HepG2 (cell line): ENCODE measurements at regions not wholly inside any gene's neighbourhood (a gene's known extent, or its start where the extent isn't known, plus 50 kb on each side); places are given as distances from the start of the nearest gene placed in this dataset.
A peak's percentile ranks its signal among the peaks of the same experiment; 100 is the strongest.
"Not testable (repeated sequence)": the region's sequence is repeated elsewhere in the genome, so short reads cannot be mapped to it uniquely, and the experiment has no call there.

Source experiments
- ATAC-seq: fragments of 200-7000 bp; cut with Tn5 transposase; 3 replicates; pipeline ENCODE4 v1.9.1; 2020; ENCODE audit warnings: mild to moderate bottlenecking, moderate library complexity
- BruUV-seq: library from RNA; stranded (reverse); fragments of 400-500 nt; replicated peaks from 2 replicates; lab custom pipeline; 2021; lab: Mats Ljungman, UMichigan
- CTCF ChIA-PET: fragments of 300-600 bp; formaldehyde crosslinking; extraction: SDS; loops from one replicate; lab custom pipeline; 2021; ENCODE audit warnings: low total read pairs, inconsistent platforms, low intra/inter-chr PET ratio; lab: Yijun Ruan, JAX
- POLR2A ChIA-PET: fragments of 350-600 bp; sonication (Branson Sonifier 250); formaldehyde crosslinking; loops from one replicate; lab custom pipeline; 2020; ENCODE audit warnings: antibody characterized with exemption, inconsistent platforms; lab: Yijun Ruan, JAX
- DNase-seq: peaks from one replicate; pipeline ENCODE4 v3.0.0-alpha.2; 2015; ENCODE audit warnings: low spot score
- FAIRE-seq: peaks from 3 replicates; lab custom pipeline; 2011; peaks lifted over from hg19 to GRCh38; lab: Jason Lieb, UNC
- H2AFZ ChIP-seq: one replicate; pipeline ENCODE4 v1.6.1; 2011; ENCODE audit warnings: low read length, inconsistent platforms
- H3K27ac ChIP-seq: fragments of 300-600 bp; 3 replicates; pipeline ENCODE4 v1.8.0; 2011; ENCODE audit warnings: mixed run types, mild to moderate bottlenecking, mixed read lengths, low read length, inconsistent platforms; ENCODE audit not compliant: insufficient read depth; ENCODE audit errors: extremely low read length
- H3K27me3 ChIP-seq, 2 experiments: fragments of 200-600 bp in 1 of 2; 2 replicates in 1 of 2; 3 replicates in 1 of 2; pipeline versions ENCODE4 v1.6.0 to v1.8.0; 2011; ENCODE audit warnings: low read length in 2 of 2, mild to moderate bottlenecking in 2 of 2, moderate library complexity in 2 of 2, inconsistent platforms in 1 of 2; ENCODE audit not compliant: insufficient read depth in 2 of 2, control insufficient read depth in 1 of 2
- H3K36me3 ChIP-seq, 2 experiments: fragments of 200-600 bp in 1 of 2; replicated peaks in 1 of 2; 2 replicates in 1 of 2; 3 replicates in 1 of 2; pipeline versions ENCODE4 v1.5.1 to v1.8.0; 2011; ENCODE audit warnings: low read length in 2 of 2, inconsistent platforms in 1 of 2; ENCODE audit not compliant: insufficient read depth in 2 of 2, control insufficient read depth in 1 of 2
- H3K4me1 ChIP-seq: 2 replicates; pipeline ENCODE4 v1.5.1; 2012; ENCODE audit warnings: low read length, inconsistent platforms; ENCODE audit not compliant: insufficient read depth
- H3K4me2 ChIP-seq: 2 replicates; pipeline ENCODE4 v1.6.0; 2011; ENCODE audit warnings: low read depth, low read length, inconsistent platforms
- H3K4me3 ChIP-seq, 3 experiments: fragments of 200-600 bp in 1 of 3; sonication (generic), shearing (Covaris generic) in 1 of 3; replicated peaks in 1 of 3; 2 replicates each; pipeline ENCODE4 v1.5.1; 2011 to 2016; ENCODE audit warnings: low read length in 3 of 3, inconsistent platforms in 2 of 3, low read depth in 2 of 3, mild to moderate bottlenecking in 2 of 3, control low read depth in 1 of 3, mixed read lengths in 1 of 3; ENCODE audit not compliant: insufficient read depth in 1 of 3
- H3K79me2 ChIP-seq: one replicate; pipeline ENCODE4 v1.6.1; 2011; ENCODE audit warnings: low read length, inconsistent platforms; ENCODE audit not compliant: insufficient read depth
- H3K9ac ChIP-seq: 2 replicates; pipeline ENCODE4 v1.6.0; 2011; ENCODE audit warnings: mild to moderate bottlenecking, low read depth, low read length, inconsistent platforms; ENCODE audit not compliant: insufficient read depth
- H3K9me3 ChIP-seq: 2 replicates; pipeline ENCODE4 v1.5.1; 2012; ENCODE audit warnings: mild to moderate bottlenecking, low read length
- H4K20me1 ChIP-seq: 2 replicates; pipeline ENCODE4 v1.6.0; 2011; ENCODE audit warnings: inconsistent platforms, mild to moderate bottlenecking, low read length, moderate library complexity; ENCODE audit not compliant: insufficient read depth
- ASH2L ChIP-seq: fragments of 300-600, 200-600 bp; sonication (generic); IDR thresholded peaks from 2 replicates; pipeline ENCODE4 v1.7.0; 2017; ENCODE audit warnings: low read depth, mild to moderate bottlenecking, moderate library complexity, mixed read lengths, low read length; ENCODE audit not compliant: insufficient read length
- ATF4 ChIP-seq, 2 experiments: fragments of 450-650 bp in 1 of 2; sonication (generic) in 1 of 2; formaldehyde crosslinking; IDR thresholded peaks; 2 replicates each; pipeline versions ENCODE4 v1.5.0 to v1.8.0; 2020 to 2022; ENCODE audit warnings: mild to moderate bottlenecking in 1 of 2, missing genetic modification reagents in 1 of 2
- CHD2 ChIP-seq: IDR thresholded peaks from 2 replicates; pipeline ENCODE4 v1.6.1; 2011; ENCODE audit warnings: low read depth, low read length, improper control_type of control experiment
- GLMP ChIP-seq: sonication (generic); formaldehyde crosslinking; IDR thresholded peaks from 2 replicates; pipeline ENCODE4 v1.9.0; 2021; ENCODE audit warnings: missing genetic modification reagents, mild to moderate bottlenecking, borderline replicate concordance
- HOXA9 ChIP-seq: sonication (generic); formaldehyde crosslinking; IDR thresholded peaks from 2 replicates; pipeline ENCODE4 v1.8.1; 2022; ENCODE audit warnings: missing genetic modification reagents, mild to moderate bottlenecking, moderate library complexity, borderline replicate concordance
- ZNF274 ChIP-seq: sonication (generic); formaldehyde crosslinking; IDR thresholded peaks from 2 replicates; pipeline ENCODE4 v1.5.1; 2020; ENCODE audit warnings: mild to moderate bottlenecking, missing genetic modification reagents
- ZNF276 ChIP-seq: sonication (generic); formaldehyde crosslinking; IDR thresholded peaks from 2 replicates; pipeline ENCODE4 v1.4.0; 2020; ENCODE audit warnings: mild to moderate bottlenecking, low read depth, missing genetic modification reagents
- WGBS: methylation state at CpG from one replicate; pipeline ENCODE4 v1.1.6; 2017; ENCODE audit warnings: low lambda C conversion rate; 5-methylcytosine and 5-hydroxymethylcytosine counted together
- in situ Hi-C: cut with HindIII; loops from 2 replicates; pipeline ENCODE4 v1.10.0; 2017; ENCODE audit warnings: low pct_unique_long_range_greater_than_20kb; ENCODE audit not compliant: extremely low pct_ligation_motif_present
- intact Hi-C: fragments of 100-400 bp; cut with micrococcal nuclease; formaldehyde crosslinking; loops from one replicate; pipeline ENCODE4 v1.10.0; 2022; ENCODE audit not compliant: unreplicated experiment
- TF ChIP-seq, protein P1 (sequence below): sonication (generic); formaldehyde crosslinking; IDR thresholded peaks from 2 replicates; pipeline ENCODE4 v1.9.0; 2022; ENCODE audit warnings: missing genetic modification reagents, mild to moderate bottlenecking, borderline replicate concordance
- TF ChIP-seq, protein P2 (sequence below): sonication (generic); formaldehyde crosslinking; IDR thresholded peaks from 2 replicates; pipeline ENCODE4 v1.5.0; 2020; ENCODE audit warnings: missing genetic modification reagents
- TF ChIP-seq, protein P3 (sequence below): sonication (generic); formaldehyde crosslinking; IDR thresholded peaks from 2 replicates; pipeline ENCODE4 v1.4.0; 2020; ENCODE audit warnings: mild to moderate bottlenecking, missing genetic modification reagents, borderline replicate concordance

- TF ChIP-seq, protein P1, sequence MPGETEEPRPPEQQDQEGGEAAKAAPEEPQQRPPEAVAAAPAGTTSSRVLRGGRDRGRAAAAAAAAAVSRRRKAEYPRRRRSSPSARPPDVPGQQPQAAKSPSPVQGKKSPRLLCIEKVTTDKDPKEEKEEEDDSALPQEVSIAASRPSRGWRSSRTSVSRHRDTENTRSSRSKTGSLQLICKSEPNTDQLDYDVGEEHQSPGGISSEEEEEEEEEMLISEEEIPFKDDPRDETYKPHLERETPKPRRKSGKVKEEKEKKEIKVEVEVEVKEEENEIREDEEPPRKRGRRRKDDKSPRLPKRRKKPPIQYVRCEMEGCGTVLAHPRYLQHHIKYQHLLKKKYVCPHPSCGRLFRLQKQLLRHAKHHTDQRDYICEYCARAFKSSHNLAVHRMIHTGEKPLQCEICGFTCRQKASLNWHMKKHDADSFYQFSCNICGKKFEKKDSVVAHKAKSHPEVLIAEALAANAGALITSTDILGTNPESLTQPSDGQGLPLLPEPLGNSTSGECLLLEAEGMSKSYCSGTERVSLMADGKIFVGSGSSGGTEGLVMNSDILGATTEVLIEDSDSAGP (CRISPR knock-in tag) = peak; percentile 63; the same call in 1 of the 2 replicates
- no peak for TF ChIP-seq ATF4 (CRISPR knock-in tag; IDR thresholded peaks at IDR 0.05)
- TF ChIP-seq ZNF276 (CRISPR knock-in tag) = no peak
- TF ChIP-seq, protein P2, sequence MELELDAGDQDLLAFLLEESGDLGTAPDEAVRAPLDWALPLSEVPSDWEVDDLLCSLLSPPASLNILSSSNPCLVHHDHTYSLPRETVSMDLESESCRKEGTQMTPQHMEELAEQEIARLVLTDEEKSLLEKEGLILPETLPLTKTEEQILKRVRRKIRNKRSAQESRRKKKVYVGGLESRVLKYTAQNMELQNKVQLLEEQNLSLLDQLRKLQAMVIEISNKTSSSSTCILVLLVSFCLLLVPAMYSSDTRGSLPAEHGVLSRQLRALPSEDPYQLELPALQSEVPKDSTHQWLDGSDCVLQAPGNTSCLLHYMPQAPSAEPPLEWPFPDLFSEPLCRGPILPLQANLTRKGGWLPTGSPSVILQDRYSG (CRISPR knock-in tag) = no peak
- TF ChIP-seq ASH2L = peak; percentile 26
- TF ChIP-seq GLMP (CRISPR knock-in tag) = no peak
- TF ChIP-seq, protein P3, sequence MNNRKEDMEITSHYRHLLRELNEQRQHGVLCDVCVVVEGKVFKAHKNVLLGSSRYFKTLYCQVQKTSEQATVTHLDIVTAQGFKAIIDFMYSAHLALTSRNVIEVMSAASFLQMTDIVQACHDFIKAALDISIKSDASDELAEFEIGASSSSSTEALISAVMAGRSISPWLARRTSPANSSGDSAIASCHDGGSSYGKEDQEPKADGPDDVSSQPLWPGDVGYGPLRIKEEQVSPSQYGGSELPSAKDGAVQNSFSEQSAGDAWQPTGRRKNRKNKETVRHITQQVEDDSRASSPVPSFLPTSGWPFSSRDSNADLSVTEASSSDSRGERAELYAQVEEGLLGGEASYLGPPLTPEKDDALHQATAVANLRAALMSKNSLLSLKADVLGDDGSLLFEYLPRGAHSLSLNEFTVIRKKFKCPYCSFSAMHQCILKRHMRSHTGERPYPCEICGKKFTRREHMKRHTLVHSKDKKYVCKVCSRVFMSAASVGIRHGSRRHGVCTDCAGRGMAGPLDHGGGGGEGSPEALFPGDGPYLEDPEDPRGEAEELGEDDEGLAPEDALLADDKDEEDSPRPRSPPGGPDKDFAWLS (CRISPR knock-in tag) = no peak
- TF ChIP-seq ZNF274 (CRISPR knock-in tag) = 0 out of 2 replicates have a peak, but pooled peaks have one; percentile 18
- TF ChIP-seq CHD2 = no peak
- TF ChIP-seq HOXA9 (CRISPR knock-in tag) = no peak
These were observed 131.6 kb upstream of the NIPBL start (continued) for GRCh38 chr5:36744773-36745589.

DNA sequence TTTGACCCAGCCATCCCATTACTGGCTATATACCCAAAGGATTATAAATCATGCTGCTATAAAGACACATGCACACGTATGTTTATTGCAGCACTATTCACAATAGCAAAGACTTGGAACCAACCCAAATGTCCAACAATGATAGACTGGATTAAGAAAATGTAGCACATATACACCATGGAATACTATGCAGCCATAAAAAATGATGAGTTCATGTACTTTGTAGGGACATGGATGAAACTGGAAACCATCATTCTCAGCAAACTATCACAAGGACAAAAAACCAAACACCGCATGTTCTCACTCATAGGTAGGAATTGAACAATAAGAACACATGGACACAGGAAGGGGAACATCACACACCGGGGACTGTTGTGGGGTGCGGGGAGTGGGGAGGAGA lies 128.8 kb upstream of the NIPBL start:
- peaks cover 1 to 35% of the 10 kb centered on the region in 2 experiments; a peak in 3 of 5 replicates for H3K27me3 ChIP-seq
- intact Hi-C loops, H3K36me3 ChIP-seq, ATAC-seq, H2AFZ ChIP-seq, H3K27ac ChIP-seq, H3K9ac ChIP-seq, FAIRE-seq, H4K20me1 ChIP-seq, POLR2A ChIA-PET, CTCF ChIA-PET, BruUV-seq, DNase-seq, in situ Hi-C loops, H3K4me3 ChIP-seq, H3K9me3 ChIP-seq, H3K79me2 ChIP-seq, H3K4me2 ChIP-seq: not testable (repeated sequence)
- H3K4me1 ChIP-seq = peaks cover 21% of the 10 kb centered on the region
- 91% methylated on average over 3 of the region's 4 CpGs for WGBS
